ENCODE measurements at regions not wholly inside any gene's neighbourhood (a gene's known extent, or its start where the extent isn't known, plus 50 kb on each side); places are given as distances from the start of the nearest gene placed in this dataset.
"Not testable (repeated sequence)": the region's sequence is repeated elsewhere in the genome, so short reads cannot be mapped to it uniquely, and the experiment has no call there.

DNA sequence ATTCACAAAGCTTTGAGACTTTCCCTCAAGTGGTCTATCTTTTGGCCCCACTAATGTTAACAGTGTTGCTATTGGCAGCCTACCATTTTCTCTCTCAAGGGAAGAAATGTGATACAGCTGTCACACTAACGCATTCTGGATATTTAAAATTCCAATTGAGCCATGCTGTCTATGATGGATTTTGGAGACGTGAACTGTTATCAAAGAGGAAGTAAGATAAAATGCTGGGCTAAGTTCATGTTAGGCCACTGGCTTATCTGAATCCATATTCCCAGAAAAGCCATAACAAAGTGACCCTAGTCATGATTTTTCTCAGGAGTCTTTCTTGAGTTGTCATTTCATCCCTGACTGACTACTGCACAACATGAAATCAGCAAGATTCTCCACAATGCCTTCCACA lies 200.2 kb downstream of the PHLDA1 start:
- no peak for DNase-seq

DNA sequence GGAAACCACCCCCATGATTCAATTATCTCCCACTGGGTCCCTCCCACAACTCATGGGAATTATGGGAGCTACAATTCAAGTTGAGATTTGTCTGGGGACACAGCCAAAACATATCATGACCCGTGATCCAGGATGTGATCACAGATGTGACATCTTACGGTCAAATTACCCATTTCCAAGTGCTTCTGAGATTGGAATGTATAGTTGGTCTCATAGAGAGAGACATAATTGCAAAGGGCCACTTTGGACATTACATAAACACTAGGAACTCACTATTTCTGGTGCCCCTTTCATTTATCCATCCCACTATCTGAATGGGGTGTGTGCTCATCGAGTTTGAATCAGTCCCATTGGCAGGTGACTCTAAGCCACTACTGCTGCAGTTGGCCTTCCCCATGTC lies 204.5 kb downstream of the PHLDA1 start:
- no peak for DNase-seq

DNA sequence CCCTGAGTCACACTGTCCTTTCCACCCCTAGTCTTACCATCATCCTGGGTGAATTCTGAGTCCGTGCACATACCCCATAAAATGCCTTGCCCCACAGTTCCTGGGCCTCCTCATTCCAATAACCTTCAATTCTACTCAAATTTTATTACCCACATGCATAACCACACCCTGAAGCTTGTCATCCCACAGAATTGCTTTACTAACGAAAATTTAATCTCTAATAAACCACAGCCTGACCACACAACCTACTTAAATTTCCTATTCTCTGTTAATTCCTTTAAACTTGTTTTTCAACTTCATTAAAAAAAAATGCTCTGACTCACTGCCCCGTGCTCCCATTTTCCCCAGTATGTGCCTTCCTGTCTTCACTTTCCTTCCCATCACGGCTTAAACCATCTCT lies 205.9 kb downstream of the PHLDA1 start:
- no peak for DNase-seq

DNA sequence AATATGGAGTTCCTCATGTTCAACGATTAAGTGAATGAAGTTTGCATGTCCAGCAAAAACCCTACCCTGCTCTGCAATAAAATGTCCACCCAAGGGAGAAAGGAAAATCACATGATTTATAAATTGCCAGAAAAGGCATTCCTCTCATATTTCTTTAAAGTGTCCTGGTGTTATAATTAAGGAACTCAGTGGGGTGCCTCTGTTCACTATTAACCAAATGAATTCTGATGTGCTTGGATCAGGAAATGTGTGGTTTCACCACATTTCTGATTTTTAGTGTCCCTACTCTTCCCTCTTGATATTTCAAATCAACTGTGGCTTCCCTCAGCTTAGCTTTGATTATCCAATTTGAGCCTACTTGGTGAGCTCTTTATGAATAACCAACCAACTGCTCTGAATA lies 208.1 kb downstream of the PHLDA1 start:
- DNase-seq = no peak

DNA sequence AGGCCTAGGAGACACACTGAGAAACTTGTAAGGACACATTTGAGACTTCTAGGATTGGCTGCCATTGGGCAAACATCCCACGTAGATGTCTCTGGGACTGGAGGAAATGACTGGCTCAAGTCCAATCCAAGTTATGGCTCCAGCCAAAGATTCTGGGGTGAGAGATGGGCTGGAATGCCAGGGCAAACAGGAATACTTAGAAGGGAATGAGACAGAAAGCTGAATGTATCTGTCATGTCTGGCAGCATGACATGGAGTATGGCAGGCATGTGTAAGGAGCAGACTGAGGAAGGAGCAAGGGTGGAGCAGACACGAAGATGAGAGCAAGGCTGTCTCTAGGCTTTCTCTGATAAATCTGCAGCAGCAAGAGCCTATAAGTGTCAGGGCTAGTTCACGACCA lies 209.2 kb downstream of the PHLDA1 start:
- no peak for DNase-seq

DNA sequence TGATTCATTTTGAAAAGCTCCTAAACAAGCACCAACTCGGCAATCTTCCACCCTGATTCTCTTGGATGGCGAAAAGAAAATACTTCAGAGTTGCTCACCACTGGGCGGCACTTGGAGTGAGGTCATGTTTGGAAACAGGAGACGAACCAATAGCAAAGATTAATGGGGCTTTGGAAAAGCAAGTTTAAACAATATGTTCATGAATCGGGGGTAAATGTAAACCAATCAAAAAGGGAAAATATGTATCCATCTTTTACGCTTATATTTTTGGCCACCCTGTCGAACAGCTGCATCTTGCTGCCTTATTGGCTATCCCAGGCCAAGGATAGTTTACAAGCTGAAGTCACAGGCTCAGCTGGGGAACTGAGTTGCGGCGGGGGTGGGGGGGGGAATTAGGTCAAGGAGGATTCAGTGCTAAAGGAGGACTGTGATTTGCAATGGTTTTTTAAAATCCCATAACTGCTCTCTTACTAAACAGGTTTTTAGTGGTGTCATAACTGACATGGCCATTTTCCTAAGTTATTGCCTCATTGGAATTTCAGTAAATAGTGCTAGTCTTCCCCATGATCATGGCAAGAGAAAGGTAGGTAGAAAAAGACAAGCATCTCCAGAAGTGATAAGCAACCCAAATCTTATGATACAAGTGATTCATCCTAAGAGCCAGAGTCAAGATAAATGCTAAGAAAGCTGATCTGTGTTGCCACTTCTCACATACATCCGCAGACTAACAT lies 210.6 kb downstream of the PHLDA1 start:
- no peak for DNase-seq

DNA sequence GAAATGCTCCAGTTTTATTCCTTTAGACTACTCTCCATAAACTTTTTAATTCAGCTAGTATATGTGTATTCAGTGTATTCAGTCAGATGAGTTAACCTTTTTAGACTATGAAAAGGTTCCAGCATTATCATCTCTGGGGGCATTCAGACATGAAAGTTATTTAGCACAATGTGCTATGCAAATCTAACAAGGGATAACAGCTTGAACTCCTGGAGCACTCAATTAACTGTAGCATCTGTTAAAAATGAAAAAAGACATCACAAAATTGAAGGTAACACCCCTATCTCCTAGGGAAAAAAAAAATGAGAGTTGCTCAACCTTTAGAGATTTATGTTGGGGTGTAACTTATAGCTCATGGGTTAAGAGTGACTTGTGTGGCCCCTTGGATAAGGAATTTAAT lies 211.5 kb downstream of the PHLDA1 start:
- no peak for DNase-seq

DNA sequence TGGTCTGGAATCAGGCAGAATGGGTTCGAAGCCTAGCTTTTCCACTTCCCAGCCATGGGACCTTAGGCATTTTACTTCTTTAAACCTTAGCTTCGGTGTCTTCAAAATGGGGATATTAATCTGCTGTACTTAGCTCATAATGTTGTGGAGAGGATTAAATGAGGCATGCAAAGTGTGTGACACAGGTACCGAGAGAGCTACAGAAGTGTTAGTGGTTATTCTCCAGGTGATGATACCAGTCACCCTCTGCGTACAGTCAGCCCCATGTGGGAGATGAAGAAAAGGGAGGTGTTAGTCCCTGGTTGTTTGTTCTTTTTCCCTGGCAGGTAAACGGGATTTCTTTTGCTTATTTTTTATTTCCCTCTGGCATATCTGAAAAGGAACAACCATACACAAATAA lies 212.1 kb downstream of the PHLDA1 start:
- DNase-seq = no peak

DNA sequence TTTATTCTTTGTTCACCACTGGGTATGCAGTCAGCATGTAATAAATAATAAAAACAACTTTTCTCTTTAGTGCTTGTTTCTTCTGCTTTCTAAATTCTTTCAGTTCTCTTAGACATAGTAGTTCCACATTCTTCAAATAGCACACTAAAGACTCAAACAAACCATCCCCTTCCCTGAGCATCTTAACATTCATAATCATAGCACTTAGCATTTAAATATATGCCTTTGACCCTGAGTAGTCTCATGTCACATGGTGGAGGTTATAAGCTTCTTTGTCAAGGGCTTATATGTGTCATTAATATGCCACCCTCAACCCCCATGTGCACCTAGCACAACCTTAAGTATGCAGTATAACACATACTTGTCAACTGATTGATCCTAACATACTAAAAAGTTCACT lies 212.7 kb downstream of the PHLDA1 start:
- DNase-seq = no peak

DNA sequence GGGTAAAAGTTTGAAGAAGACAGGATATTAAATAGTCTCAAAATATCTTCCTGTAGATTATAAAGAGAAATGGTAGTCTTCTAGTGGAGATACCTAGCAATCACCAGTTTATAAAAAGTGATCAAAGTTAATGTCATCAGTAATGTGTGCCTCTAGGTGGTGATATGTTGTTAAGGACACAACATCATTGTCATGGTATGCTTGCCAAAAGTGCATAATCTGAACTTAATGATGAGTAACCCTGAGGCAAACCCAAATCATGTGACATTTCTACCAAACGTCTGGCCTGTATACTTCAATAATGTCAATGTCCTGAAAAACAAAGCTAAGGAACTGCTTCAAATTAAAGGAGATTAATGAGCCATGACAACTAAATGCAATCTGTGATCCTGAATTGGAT lies 214.7 kb downstream of the PHLDA1 start:
- DNase-seq = no peak

DNA sequence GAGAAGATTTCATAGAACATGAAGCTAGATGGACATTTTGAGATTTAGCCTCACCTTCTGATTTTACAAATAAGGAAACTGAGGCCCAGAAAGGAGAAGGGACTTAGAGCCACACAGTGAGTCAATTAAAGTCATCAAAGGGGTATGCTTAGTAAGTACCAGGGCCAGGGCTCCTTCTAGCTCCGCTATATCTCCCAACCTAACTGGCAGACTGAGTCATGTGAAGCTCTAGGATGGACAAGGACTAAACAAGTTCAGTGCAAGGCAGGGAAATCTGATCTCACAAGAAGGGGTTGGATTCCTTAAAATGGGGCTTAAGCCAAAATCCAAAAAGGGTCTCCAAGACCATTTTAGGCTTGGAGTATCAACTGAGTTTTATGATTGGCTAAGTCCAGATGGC lies 215.8 kb downstream of the PHLDA1 start:
- no peak for DNase-seq

DNA sequence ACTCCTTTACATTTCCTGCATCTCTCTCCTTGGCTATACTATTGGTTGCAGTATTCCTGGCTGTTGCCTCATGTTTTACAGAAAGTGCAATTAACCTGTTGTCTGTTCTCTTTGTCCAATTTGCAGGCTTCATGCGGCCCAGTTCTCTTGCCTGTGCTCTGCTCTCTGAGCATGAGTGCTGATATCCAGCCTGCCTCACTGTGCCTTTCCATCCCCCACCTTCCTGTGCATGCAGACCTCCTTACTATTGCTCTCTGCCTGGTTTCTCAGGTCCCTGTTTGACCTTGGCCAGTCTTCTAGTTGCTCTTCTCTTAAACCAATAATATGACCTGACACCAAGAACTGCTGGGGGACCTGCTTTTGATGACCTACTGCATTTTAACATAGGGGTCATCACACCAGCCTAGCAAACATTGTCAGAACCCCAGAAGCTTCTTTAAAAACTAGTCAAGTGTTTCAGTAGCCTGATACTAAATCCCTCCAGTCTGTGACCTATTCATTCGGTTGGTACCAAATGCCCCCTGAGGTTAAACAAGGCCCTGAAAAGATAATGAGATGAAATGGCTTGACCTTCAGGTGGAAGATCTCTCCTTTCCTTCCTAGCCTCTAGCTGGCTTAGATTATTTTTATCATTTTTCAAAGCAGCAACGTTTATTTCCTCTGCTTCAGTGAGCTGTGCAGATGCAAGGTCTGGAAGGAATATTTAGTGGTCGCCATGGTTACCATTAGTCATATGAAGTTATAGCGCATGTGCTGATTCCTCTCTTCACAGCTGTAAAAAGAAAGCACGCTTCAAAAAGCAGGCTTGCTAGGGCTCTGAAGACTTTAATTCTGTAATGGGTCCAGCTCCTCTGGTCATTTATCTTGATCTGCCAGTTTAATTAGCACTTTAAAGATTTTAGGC lies 216.5 kb downstream of the PHLDA1 start:
- no peak for DNase-seq

DNA sequence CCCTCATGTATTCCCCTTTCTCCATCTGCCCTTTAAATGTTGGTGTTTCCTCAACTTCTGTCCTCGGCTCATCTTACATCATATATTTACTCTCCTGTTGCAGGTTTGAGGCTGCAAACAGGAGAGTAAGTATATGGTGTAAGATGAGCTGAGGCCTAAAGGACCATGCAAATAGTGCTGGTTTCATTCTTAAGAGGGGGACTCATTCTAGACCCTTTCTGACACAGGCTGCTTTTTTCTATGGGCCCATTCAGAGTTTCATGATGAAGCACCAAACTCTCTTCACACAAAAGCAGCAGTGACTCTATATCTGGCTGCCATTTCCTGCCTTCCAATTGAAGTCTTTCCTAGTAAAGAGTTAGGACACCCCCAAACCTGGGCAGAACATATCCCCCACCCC lies 218.5 kb downstream of the PHLDA1 start:
- no peak for DNase-seq

DNA sequence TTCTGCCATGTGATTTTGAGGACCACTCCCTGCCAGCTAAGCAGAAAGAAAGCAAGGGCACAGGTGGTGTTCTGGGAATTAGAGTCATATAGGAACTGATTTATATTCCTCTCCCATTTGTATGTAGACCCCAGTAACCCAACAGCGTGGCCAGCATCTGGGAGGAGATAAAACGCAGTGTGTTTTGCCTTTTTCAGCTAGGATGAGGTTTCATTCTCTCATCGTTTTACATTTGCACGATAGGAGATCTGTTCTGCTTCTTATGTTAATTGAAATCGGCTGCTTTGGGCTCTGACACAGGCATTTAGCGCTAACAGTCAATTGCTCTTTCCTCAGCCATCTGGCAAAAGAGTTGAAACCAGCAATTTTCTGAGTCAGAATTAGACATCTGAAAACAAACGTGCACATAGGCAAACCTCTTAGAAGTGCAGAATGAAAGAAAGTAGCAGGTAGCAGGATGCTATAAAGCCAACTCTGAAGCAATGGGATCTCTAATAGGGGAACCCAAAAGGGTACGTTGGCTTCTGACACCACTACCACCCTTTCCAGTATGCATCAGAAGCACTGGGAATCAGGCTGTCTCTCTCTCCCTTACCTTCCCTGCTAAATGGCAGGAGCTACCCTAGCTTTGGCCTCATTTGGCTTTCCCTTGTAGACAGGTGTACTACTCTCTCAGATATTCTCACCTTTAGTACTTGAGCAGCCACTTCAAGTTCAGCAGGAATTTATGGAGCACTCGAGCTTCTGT lies 219.1 kb downstream of the PHLDA1 start:
- DNase-seq = no peak

DNA sequence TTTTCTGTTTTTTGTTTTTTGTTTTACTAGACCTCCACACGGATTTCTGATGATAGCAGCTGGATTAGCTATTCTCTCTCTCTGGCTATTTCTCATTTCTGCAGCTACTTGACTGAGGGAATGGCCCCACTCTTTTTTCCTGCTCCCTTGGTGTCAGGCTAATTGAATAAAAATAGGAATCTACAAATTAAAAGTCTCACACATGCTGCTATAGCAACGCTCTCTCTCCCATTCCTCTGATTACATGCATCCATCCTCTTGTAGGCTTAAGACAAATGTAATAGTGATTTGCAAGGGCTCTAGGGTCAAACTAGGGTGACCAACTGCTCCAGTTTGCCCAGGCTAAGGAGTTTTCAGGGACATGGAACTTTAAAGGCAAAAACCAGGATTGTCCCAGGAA lies 221.8 kb downstream of the PHLDA1 start:
- no peak for DNase-seq

DNA sequence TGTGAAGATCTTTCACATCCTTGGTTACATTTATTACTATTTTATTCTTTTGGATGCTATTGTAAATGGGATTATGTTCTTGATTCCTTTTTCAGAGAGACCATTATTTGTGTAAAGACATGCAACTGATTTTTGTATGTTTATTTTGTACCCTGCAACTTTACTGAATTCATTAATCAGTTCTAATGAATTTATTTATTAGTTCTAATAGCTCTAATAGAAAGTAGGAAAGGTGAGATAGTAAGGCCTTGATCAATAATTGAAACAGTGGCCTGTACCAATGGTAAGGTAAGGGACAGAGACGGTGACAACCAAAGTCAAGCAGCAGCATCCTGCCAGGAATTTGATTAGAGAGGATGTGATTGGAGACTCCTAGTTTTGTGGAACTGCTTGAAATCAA lies 224.1 kb downstream of the PHLDA1 start:
- no peak for DNase-seq

DNA sequence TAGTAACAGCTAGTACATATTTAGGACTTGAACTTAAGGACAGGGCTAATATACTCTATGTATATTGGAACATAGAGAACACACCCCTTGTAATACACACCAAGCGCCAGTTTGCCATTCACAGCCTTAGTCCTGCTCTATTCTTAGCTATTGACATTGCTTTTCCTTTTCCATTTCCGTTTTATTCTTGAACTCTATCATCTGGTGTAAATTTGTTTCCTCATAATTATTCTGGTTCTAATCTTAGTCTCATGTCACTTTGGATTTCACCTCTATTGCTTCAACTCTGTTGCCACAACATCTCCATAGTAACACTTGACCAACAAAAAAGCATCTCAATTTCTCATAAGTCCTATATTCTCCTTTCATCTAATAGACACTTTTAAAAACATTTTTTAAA lies 225.7 kb downstream of the PHLDA1 start:
- DNase-seq = no peak

DNA sequence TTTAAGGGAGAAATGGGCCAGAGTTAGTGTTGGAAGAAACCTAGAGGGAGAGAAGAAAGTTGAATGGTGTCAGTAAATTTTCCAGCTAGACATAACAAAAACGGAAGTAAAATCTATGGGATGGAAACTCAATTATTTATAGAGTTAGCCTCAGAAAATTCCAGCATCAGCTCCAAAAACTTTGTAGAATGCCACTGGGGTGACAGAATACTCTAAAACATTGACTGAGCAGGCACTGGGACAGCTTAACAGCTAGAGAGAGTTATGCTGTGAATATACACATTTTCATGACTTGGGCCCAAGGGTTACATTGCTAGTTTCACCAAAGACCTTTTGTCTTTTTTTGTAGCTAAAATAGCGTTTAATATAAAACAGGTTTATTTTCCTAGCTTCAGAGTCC lies 226.3 kb downstream of the PHLDA1 start:
- DNase-seq = no peak

DNA sequence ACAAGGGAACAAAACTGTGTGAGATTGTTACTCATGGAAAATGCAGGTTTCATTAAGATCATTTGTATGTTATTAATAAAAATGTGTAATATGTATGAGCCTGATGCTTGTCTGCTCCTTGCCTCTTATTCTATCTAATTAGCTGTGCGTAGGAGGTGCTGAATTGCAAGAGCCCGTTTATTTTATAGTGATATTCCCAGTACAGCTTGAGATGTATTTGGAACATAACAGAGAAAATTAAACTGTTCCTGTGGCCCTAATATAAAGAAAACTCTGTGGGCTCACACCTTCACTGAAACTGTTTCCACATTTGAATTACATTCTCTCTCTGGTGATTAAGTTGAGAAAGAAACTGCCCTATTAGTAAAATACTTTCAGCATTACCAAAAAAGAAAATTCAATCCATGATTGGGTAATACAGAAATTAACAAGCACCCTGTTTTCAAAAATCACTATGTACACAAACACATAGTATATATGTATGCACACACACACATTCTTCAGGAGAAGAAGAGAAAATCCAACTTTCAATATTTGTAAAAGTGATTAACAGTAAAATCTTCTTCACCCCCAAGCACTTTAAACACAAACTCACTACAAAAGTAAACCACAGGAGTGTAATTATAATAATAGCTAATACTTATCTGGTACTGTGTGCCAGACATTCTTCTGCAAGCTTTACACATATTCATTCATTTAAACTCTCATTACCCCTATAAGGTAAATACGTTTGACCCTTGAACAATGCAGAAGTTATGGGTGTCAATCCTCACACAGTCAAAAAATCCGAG lies 233.2 kb downstream of the PHLDA1 start:
- DNase-seq = no peak

DNA sequence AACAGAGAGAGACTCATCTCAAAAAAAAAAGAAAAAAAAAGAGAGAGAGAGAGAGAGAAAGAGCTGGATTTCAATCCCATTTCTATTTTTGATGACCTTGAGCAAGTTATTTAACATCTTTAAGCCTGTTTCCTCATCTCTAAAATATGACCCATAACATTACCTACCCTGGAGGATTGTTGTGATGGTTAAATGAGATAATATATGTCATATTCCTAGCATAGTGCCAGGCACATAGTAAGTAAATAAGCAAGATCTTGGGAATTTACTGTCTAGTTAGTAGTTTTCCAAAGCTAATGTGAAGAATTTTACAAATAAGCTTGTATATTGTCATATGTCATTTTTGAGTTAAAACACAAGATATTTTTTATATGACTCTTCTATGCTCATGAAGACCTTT lies 236.5 kb downstream of the PHLDA1 start:
- DNase-seq = no peak

DNA sequence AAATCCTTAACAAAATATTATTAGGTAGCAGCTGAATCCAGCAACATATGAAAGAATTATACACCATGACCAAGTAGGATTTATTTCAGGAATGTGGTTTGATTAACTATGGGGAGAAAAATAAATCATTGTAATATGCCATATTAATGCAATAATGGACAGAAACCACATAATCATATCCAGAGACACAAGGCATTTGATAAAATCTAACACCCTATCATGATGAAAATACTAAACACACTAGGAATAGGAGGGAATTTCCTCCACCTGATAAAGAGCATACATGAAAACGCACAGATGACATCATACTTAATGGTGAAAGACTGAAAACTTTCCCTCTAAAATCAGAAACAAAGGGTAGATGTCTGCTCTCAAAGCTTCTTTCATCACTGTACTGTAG lies 238.9 kb downstream of the PHLDA1 start:
- no peak for DNase-seq

DNA sequence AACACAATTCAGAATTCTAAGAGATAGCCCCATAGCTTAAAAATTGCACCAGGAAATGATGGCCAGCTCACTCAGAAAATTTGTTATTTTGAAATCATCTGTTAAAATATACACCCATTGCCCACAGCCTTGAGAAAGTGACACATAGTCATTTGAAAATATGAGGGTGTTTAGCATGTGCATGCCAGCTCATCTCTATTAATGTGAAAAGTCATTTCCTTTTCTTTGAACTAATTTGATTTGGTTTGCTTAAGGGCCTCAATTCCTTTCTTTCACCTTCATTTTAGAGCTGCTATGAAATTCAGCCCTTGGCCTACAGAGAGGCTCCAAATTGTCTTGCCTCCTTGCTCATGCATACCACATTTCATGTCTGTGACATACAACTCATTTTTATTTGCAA lies 241.4 kb downstream of the PHLDA1 start:
- DNase-seq = no peak

DNA sequence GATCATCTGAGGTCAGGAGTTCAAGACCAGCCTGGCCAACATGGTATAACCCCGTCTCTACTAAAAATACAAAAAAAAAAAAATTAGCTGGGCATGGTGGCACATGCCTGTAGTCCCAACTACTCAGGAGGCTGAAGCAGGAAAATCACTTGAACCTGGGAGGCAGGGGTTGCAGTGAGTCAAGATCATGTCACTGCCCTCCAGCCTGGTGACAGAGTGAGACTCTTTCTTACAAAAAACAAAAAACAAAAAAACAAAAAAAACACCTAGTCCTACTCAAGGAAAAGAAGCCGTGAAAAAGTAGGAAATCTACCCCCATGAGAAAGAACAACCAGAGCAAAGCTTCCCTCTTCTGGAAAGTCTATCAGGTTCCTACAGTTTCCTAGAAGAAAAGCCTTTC lies 244.4 kb downstream of the PHLDA1 start:
- not testable (repeated sequence) for DNase-seq
